Tibial nerve (tissue), 4 donors: ENCODE measurements at regions not wholly inside any gene's neighbourhood (a gene's known extent, or its start where the extent isn't known, plus 50 kb on each side); places are given as distances from the start of the nearest gene placed in this dataset.

ENCODE experiments used
- DNase-seq, 2 donors: peaks; one replicate each; pipeline ENCODE4 v3.0.0-alpha.2; 2019; ENCODE audit warnings: low spot score in 2 of 2
- H3K27ac ChIP-seq, 4 donors: fragments of 200-600 bp; sonication (generic) in 3 of 4; one replicate each; pipeline ENCODE4 v1.5.1; 2017 to 2019; ENCODE audit warnings: mild to moderate bottlenecking in 1 of 4
- H3K27me3 ChIP-seq, 2 donors: fragments of 200-600 bp; sonication (generic) in 1 of 2; one replicate each; pipeline versions ENCODE4 v1.5.1 to v1.6.0; 2017 to 2019
- H3K36me3 ChIP-seq, 3 donors: fragments of 200-600 bp; sonication (generic); one replicate each; pipeline ENCODE4 v1.5.1; 2018 to 2019
- H3K4me1 ChIP-seq, 4 donors: fragments of 200-600 bp; sonication (generic) in 3 of 4; one replicate each; pipeline ENCODE4 v1.5.1; 2017 to 2019
- H3K4me3 ChIP-seq, 4 donors: fragments of 200-600 bp; sonication (generic) in 3 of 4; one replicate each; pipeline ENCODE4 v1.5.1; 2017 to 2019; ENCODE audit warnings: mild to moderate bottlenecking in 1 of 4, moderate library complexity in 1 of 4
- H3K9me3 ChIP-seq, 4 donors: fragments of 200-600 bp; sonication (generic) in 3 of 4; one replicate each; pipeline ENCODE4 v1.5.1; 2017 to 2019
- CTCF ChIP-seq, 5 experiments: fragments of 200-600 bp in 3 of 5; fragments of 450-650 bp in 2 of 5; sonication (generic) in 3 of 5; IDR thresholded peaks; one replicate each; pipeline ENCODE4 v1.5.1; 2016 to 2019; ENCODE audit warnings: antibody characterized with exemption in 5 of 5, mild to moderate bottlenecking in 3 of 5, moderate library complexity in 2 of 5
- EP300 ChIP-seq, 2 donors: sonication (generic); formaldehyde crosslinking; IDR thresholded peaks; one replicate each; pipeline ENCODE4 v1.6.1; 2017; ENCODE audit warnings: antibody characterized with exemption in 2 of 2, mild to moderate bottlenecking in 1 of 2
- POLR2A ChIP-seq, 2 donors: fragments of 450-650 bp; IDR thresholded peaks; one replicate each; pipeline ENCODE4 v1.6.1; 2017; ENCODE audit warnings: antibody characterized with exemption in 2 of 2, mild to moderate bottlenecking in 2 of 2, moderate library complexity in 2 of 2
- WGBS, 2 donors: methylation state at CpG; one replicate each; pipeline ENCODE4 v1.1.5; 2018; 5-methylcytosine and 5-hydroxymethylcytosine counted together

GRCh38 chr5:13601112-13601511, 343.4 kb downstream of the DNAH5 start:
- no peaks in the 10 kb centered on the region for H3K27me3 ChIP-seq
- no peaks in the 10 kb centered on the region for H3K9me3 ChIP-seq
- no peak overlapping the region for H3K27ac ChIP-seq
- DNase-seq = no peak
- TF ChIP-seq CTCF (IDR thresholded peaks at IDR 0.05) = no peak
- no peak for TF ChIP-seq POLR2A (IDR thresholded peaks at IDR 0.05)
- TF ChIP-seq EP300 (IDR thresholded peaks at IDR 0.05) = no peak
- H3K4me3 ChIP-seq = no peak overlapping the region
- WGBS, 2 donors = 85 to 93% methylated on average over 2 of the region's 2 CpGs
- no peaks in the 10 kb centered on the region for H3K36me3 ChIP-seq
- H3K4me1 ChIP-seq = no peaks in the 10 kb centered on the region

GRCh38 chr5:13595978-13596377, 348.5 kb downstream of the DNAH5 start:
- DNase-seq = no peak
- no peaks in the 10 kb centered on the region for H3K4me1 ChIP-seq
- no peaks in the 10 kb centered on the region for H3K36me3 ChIP-seq
- H3K27me3 ChIP-seq = no peaks in the 10 kb centered on the region
- WGBS, 2 donors = 53 to 55% methylated on average over 6 of the region's 6 CpGs
- no peaks in the 10 kb centered on the region for H3K9me3 ChIP-seq
- TF ChIP-seq EP300 (IDR thresholded peaks at IDR 0.05) (no peak), CTCF (IDR thresholded peaks at IDR 0.05) (no peak), POLR2A (IDR thresholded peaks at IDR 0.05) (no peak)
- no peak overlapping the region for H3K27ac ChIP-seq
- no peak overlapping the region for H3K4me3 ChIP-seq

GRCh38 chr5:13591621-13592020, 352.9 kb downstream of the DNAH5 start:
- Histone ChIP-seq H3K4me1 (no peaks in the 10 kb centered on the region), H3K27me3 (no peaks in the 10 kb centered on the region), H3K4me3 (no peak overlapping the region), H3K36me3 (no peaks in the 10 kb centered on the region), H3K27ac (no peak overlapping the region), H3K9me3 (no peaks in the 10 kb centered on the region)
- TF ChIP-seq EP300 (IDR thresholded peaks at IDR 0.05) (no peak), CTCF (IDR thresholded peaks at IDR 0.05) (no peak), POLR2A (IDR thresholded peaks at IDR 0.05) (no peak)
- no peak for DNase-seq
- 59 to 66% methylated on average over 1 of the region's 1 CpG for WGBS, 2 donors

GRCh38 chr5:13585324-13585723, 359.2 kb downstream of the DNAH5 start:
- no peak for TF ChIP-seq CTCF (IDR thresholded peaks at IDR 0.05)
- TF ChIP-seq EP300 (IDR thresholded peaks at IDR 0.05) = no peak
- TF ChIP-seq POLR2A (IDR thresholded peaks at IDR 0.05) = no peak
- WGBS, 2 donors = 26 to 30% methylated on average over 2 of the region's 2 CpGs
- Histone ChIP-seq H3K27ac (no peak overlapping the region), H3K9me3 (no peaks in the 10 kb centered on the region), H3K4me1 (no peaks in the 10 kb centered on the region), H3K27me3 (no peaks in the 10 kb centered on the region), H3K4me3 (no peak overlapping the region), H3K36me3 (no peaks in the 10 kb centered on the region)
- no peak for DNase-seq

GRCh38 chr5:13581914-13582313, 362.6 kb downstream of the DNAH5 start:
- H3K9me3 ChIP-seq = no peaks in the 10 kb centered on the region
- no peak overlapping the region for H3K4me3 ChIP-seq
- no peaks in the 10 kb centered on the region for H3K36me3 ChIP-seq
- WGBS, 2 donors = 78 to 86% methylated on average over 7 of the region's 7 CpGs
- TF ChIP-seq POLR2A (IDR thresholded peaks at IDR 0.05) (no peak), CTCF (IDR thresholded peaks at IDR 0.05) (no peak), EP300 (IDR thresholded peaks at IDR 0.05) (no peak)
- no peaks in the 10 kb centered on the region for H3K27me3 ChIP-seq
- H3K4me1 ChIP-seq = no peaks in the 10 kb centered on the region
- no peak for DNase-seq
- no peak overlapping the region for H3K27ac ChIP-seq
